GM23338 (cell line): ENCODE measurements at regions not wholly inside any gene's neighbourhood (a gene's known extent, or its start where the extent isn't known, plus 50 kb on each side); places are given as distances from the start of the nearest gene placed in this dataset.

Experiments used
- ATAC-seq: fragments of 200-7000 bp; cut with Tn5 transposase; 3 replicates; pipeline ENCODE4 v1.9.1; 2020
- DNase-seq: peaks from one replicate; pipeline ENCODE4 v3.0.0-alpha.2; 2015; ENCODE audit warnings: low spot score
- H2AFZ ChIP-seq: fragments of 200-600 bp; sonication (generic); 2 replicates; pipeline ENCODE4 v1.8.0; 2016; ENCODE audit warnings: antibody characterized with exemption, mild to moderate bottlenecking, moderate library complexity
- H3F3A ChIP-seq: fragments of 200-600 bp; sonication (generic); replicated peaks from 2 replicates; pipeline ENCODE4 v1.8.0; 2017; ENCODE audit warnings: antibody characterized with exemption, mixed run types, low read depth
- H3K27ac ChIP-seq: fragments of 200-600 bp; sonication (generic); 2 replicates; pipeline ENCODE4 v1.6.1; 2016; ENCODE audit warnings: low read depth
- H3K27me3 ChIP-seq: fragments of 200-600 bp; sonication (generic); 2 replicates; pipeline ENCODE4 v1.8.0; 2016; ENCODE audit warnings: mild to moderate bottlenecking, mixed run types, moderate library complexity; ENCODE audit not compliant: insufficient read depth
- H3K36me3 ChIP-seq: fragments of 200-600 bp; sonication (generic); 2 replicates; pipeline ENCODE4 v1.8.0; 2016; ENCODE audit warnings: mild to moderate bottlenecking; ENCODE audit not compliant: insufficient read depth
- H3K4me1 ChIP-seq: fragments of 200-600 bp; sonication (generic); 2 replicates; pipeline ENCODE4 v1.8.0; 2016; ENCODE audit warnings: mild to moderate bottlenecking, moderate library complexity; ENCODE audit not compliant: insufficient read depth
- H3K4me2 ChIP-seq: fragments of 200-600 bp; sonication (generic); 2 replicates; pipeline ENCODE4 v1.7.1; 2017; ENCODE audit warnings: mixed run types
- H3K4me3 ChIP-seq: fragments of 200-600 bp; sonication (generic); 2 replicates; pipeline ENCODE4 v1.6.1; 2016; ENCODE audit warnings: mixed run types
- H3K79me2 ChIP-seq: fragments of 200-600 bp; sonication (generic); replicated peaks from 2 replicates; pipeline ENCODE4 v1.8.0; 2017; ENCODE audit warnings: mild to moderate bottlenecking; ENCODE audit not compliant: insufficient read depth
- H3K9me2 ChIP-seq: fragments of 200-600 bp; sonication (generic); 2 replicates; pipeline ENCODE4 v1.8.0; 2017; ENCODE audit not compliant: insufficient read depth
- H4K20me1 ChIP-seq: fragments of 200-600 bp; sonication (generic); replicated peaks from 2 replicates; pipeline ENCODE4 v1.8.0; 2017; ENCODE audit warnings: mild to moderate bottlenecking; ENCODE audit not compliant: insufficient read depth
- H3K27ac Mint-ChIP-seq: 2 replicates; pipeline ENCODE4 v1.8.0; 2020; ENCODE audit warnings: inconsistent platforms, mild to moderate bottlenecking, moderate library complexity, mixed read lengths
- H3K27me3 Mint-ChIP-seq: 3 replicates; pipeline ENCODE4 v1.8.0; 2022; ENCODE audit warnings: low read depth, mild to moderate bottlenecking, moderate library complexity, mixed read lengths, inconsistent platforms; ENCODE audit not compliant: insufficient read depth, poor library complexity
- H3K36me3 Mint-ChIP-seq: 3 replicates; pipeline ENCODE4 v1.8.0; 2021; ENCODE audit warnings: low read depth, mild to moderate bottlenecking, inconsistent platforms, moderate library complexity, mixed read lengths
- H3K4me1 Mint-ChIP-seq: 3 replicates; pipeline ENCODE4 v1.8.0; 2020; ENCODE audit warnings: mild to moderate bottlenecking, inconsistent platforms, mixed read lengths
- H3K4me3 Mint-ChIP-seq: 3 replicates; pipeline ENCODE4 v1.8.0; 2021; ENCODE audit warnings: moderate library complexity, mild to moderate bottlenecking, inconsistent platforms, mixed read lengths
- H3K9me3 Mint-ChIP-seq: 3 replicates; pipeline ENCODE4 v1.8.0; 2020; ENCODE audit warnings: moderate library complexity, mild to moderate bottlenecking, inconsistent platforms, mixed read lengths
- EZH2 ChIP-seq: fragments of 200-600 bp; sonication (generic); IDR thresholded peaks from one replicate; pipeline ENCODE4 v1.8.0; 2017; ENCODE audit warnings: antibody characterized with exemption, mild to moderate bottlenecking, low read depth; ENCODE audit not compliant: unreplicated experiment
- EZH2phosphoT487 ChIP-seq: fragments of 200-600 bp; sonication (generic); IDR thresholded peaks from one replicate; pipeline ENCODE4 v1.8.1; 2018; ENCODE audit warnings: antibody characterized with exemption; ENCODE audit not compliant: unreplicated experiment
- NANOG ChIP-seq: IDR thresholded peaks from 2 replicates; pipeline ENCODE4 v1.6.1; 2016; ENCODE audit warnings: antibody characterized with exemption, borderline replicate concordance
- POLR2AphosphoS5 ChIP-seq: IDR thresholded peaks from 2 replicates; pipeline ENCODE4 v1.6.1; 2016; ENCODE audit warnings: antibody characterized with exemption, low read depth
- STAT1 ChIP-seq: IDR thresholded peaks from one replicate; pipeline ENCODE4 v1.6.1; 2016; ENCODE audit warnings: antibody characterized with exemption; ENCODE audit not compliant: unreplicated experiment
- ZNF114 ChIP-seq: fragments of 250-450 bp; sonication (Bioruptor Pico); IDR thresholded peaks from 2 replicates; pipeline ENCODE4 v1.5.0; 2020; ENCODE audit warnings: mild to moderate bottlenecking, moderate library complexity
- ZNF331 ChIP-seq: fragments of 250-450 bp; sonication (Bioruptor Pico); IDR thresholded peaks from 2 replicates; pipeline ENCODE4 v1.5.0; 2020; ENCODE audit warnings: low read depth, mild to moderate bottlenecking, moderate library complexity
- TF ChIP-seq, protein P1 (sequence below): IDR thresholded peaks from 2 replicates; pipeline ENCODE4 v1.6.1; 2016; ENCODE audit warnings: antibody characterized with exemption
- TF ChIP-seq, protein P2 (sequence below): IDR thresholded peaks from one replicate; pipeline ENCODE4 v1.6.1; 2018; ENCODE audit warnings: antibody characterized with exemption; ENCODE audit not compliant: unreplicated experiment
- TF ChIP-seq, protein P3 (sequence below): fragments of 250-450 bp; sonication (Bioruptor Pico); IDR thresholded peaks from 2 replicates; pipeline ENCODE4 v1.5.0; 2020; ENCODE audit warnings: mild to moderate bottlenecking, moderate library complexity

DNA sequence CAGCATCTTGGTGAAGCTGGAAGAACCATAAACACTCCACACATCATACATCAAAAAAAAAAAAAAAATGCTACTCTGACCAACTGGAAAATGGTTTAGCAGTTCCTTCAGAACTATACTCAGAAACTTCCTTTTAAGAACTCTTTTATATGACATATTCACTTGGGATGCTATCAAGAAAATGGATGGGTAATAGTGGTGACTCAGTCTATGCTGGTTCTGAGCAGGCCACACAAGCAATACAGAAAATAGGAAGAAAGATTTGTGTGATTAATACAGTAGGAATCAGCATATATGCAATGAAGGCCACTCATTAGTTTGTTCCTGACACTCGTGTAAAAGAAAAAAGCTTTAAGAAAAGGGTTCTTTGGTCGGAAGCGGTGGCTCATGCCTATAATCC lies 123.5 kb upstream of the FAT4 start:
- peaks cover 3% of the 10 kb centered on the region; the same call in 1 of the 3 replicates for H3K36me3 Mint-ChIP-seq
- Histone ChIP-seq H3F3A (no peaks in the 10 kb centered on the region), H3K4me2 (no peak overlapping the region), H4K20me1 (no peaks in the 10 kb centered on the region), H3K27ac (no peak overlapping the region), H2AFZ (no peak overlapping the region; the same call in 1 of the 2 replicates), H3K4me1 (no peaks in the 10 kb centered on the region), H3K27me3 (no peaks in the 10 kb centered on the region), H3K79me2 (no peaks in the 10 kb centered on the region), H3K4me3 (no peak overlapping the region), H3K36me3 (no peaks in the 10 kb centered on the region), H3K9me2 (no peaks in the 10 kb centered on the region; the same call in none of the 2 replicates)
- no peaks in the 10 kb centered on the region for H3K27me3 Mint-ChIP-seq
- H3K4me1 Mint-ChIP-seq = no peaks in the 10 kb centered on the region
- DNase-seq (no peak), ATAC-seq (no peak)
- no peak overlapping the region for H3K4me3 Mint-ChIP-seq
- no peak overlapping the region for H3K27ac Mint-ChIP-seq
- no peak for TF ChIP-seq EZH2phosphoT487
- peaks cover 4% of the 10 kb centered on the region; the same call in 1 of the 3 replicates for H3K9me3 Mint-ChIP-seq

DNA sequence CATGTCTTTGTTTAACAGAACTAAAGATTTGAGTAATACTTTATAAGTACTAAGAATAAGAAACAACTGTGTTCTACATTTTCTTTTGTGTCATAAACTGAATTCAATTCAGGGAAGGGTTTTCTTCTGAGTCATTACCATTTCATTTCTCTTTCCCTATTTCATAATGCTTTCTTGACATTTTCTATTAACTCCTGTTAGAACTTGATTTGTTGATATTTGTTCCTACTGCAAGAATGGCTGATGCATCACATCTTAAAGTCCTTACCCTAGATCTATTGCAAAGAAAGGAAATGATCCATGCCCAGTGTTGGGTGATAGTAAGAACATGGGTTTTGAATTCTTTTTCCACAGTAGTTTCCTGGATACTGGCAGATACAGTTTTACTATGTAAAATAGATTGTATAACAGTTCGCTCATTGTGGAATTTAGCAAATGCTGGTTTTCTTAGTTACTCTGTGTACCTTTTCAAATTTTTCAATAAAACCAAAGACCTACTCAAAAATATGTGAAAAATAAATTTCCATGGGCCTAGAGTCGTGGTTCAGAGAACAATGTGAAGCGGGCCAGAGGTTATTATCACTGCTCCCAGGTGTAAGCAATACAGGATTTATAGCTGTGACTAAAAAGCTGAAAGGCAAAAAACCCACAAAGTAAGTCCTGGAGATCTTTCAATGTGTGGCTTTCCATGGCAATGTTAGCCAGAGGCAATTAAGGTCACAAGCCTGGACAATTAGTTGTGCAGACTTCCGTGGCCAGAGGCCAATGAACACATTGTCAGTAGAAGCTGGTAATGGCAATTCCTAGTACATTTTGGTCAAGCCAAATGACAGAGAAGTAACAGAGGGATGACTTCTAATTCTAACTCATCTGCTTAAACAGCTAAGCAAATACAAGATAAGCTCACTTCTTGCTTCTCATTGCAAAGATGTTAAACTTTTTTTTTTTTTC lies 127.3 kb upstream of the FAT4 start:
- Histone ChIP-seq H3F3A (no peaks in the 10 kb centered on the region), H3K9me2 (no peaks in the 10 kb centered on the region; the same call in none of the 2 replicates), H4K20me1 (no peaks in the 10 kb centered on the region), H3K27me3 (no peaks in the 10 kb centered on the region), H3K79me2 (no peaks in the 10 kb centered on the region), H2AFZ (no peak overlapping the region), H3K4me2 (no peak overlapping the region), H3K27ac (no peak overlapping the region), H3K4me3 (no peak overlapping the region), H3K36me3 (no peaks in the 10 kb centered on the region), H3K4me1 (no peaks in the 10 kb centered on the region)
- H3K4me3 Mint-ChIP-seq = no peak overlapping the region
- H3K9me3 Mint-ChIP-seq = no peaks in the 10 kb centered on the region; the same call in 2 of the 3 replicates
- H3K4me1 Mint-ChIP-seq = no peaks in the 10 kb centered on the region
- peaks cover 3% of the 10 kb centered on the region; the same call in 1 of the 3 replicates for H3K36me3 Mint-ChIP-seq
- ATAC-seq = no peak
- no peaks in the 10 kb centered on the region for H3K27me3 Mint-ChIP-seq
- DNase-seq = no peak
- no peak overlapping the region for H3K27ac Mint-ChIP-seq
- no peak for TF ChIP-seq ZNF114 (CRISPR knock-in tag)
- TF ChIP-seq EZH2 = no peak
- TF ChIP-seq, protein P1, sequence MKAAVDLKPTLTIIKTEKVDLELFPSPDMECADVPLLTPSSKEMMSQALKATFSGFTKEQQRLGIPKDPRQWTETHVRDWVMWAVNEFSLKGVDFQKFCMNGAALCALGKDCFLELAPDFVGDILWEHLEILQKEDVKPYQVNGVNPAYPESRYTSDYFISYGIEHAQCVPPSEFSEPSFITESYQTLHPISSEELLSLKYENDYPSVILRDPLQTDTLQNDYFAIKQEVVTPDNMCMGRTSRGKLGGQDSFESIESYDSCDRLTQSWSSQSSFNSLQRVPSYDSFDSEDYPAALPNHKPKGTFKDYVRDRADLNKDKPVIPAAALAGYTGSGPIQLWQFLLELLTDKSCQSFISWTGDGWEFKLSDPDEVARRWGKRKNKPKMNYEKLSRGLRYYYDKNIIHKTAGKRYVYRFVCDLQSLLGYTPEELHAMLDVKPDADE = no peak
- TF ChIP-seq, protein P2, sequence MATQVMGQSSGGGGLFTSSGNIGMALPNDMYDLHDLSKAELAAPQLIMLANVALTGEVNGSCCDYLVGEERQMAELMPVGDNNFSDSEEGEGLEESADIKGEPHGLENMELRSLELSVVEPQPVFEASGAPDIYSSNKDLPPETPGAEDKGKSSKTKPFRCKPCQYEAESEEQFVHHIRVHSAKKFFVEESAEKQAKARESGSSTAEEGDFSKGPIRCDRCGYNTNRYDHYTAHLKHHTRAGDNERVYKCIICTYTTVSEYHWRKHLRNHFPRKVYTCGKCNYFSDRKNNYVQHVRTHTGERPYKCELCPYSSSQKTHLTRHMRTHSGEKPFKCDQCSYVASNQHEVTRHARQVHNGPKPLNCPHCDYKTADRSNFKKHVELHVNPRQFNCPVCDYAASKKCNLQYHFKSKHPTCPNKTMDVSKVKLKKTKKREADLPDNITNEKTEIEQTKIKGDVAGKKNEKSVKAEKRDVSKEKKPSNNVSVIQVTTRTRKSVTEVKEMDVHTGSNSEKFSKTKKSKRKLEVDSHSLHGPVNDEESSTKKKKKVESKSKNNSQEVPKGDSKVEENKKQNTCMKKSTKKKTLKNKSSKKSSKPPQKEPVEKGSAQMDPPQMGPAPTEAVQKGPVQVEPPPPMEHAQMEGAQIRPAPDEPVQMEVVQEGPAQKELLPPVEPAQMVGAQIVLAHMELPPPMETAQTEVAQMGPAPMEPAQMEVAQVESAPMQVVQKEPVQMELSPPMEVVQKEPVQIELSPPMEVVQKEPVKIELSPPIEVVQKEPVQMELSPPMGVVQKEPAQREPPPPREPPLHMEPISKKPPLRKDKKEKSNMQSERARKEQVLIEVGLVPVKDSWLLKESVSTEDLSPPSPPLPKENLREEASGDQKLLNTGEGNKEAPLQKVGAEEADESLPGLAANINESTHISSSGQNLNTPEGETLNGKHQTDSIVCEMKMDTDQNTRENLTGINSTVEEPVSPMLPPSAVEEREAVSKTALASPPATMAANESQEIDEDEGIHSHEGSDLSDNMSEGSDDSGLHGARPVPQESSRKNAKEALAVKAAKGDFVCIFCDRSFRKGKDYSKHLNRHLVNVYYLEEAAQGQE = no peak
- no peak for TF ChIP-seq POLR2AphosphoS5
- TF ChIP-seq STAT1 = no peak
- TF ChIP-seq NANOG = no peak
- no peak for TF ChIP-seq ZNF331
- TF ChIP-seq, protein P3, sequence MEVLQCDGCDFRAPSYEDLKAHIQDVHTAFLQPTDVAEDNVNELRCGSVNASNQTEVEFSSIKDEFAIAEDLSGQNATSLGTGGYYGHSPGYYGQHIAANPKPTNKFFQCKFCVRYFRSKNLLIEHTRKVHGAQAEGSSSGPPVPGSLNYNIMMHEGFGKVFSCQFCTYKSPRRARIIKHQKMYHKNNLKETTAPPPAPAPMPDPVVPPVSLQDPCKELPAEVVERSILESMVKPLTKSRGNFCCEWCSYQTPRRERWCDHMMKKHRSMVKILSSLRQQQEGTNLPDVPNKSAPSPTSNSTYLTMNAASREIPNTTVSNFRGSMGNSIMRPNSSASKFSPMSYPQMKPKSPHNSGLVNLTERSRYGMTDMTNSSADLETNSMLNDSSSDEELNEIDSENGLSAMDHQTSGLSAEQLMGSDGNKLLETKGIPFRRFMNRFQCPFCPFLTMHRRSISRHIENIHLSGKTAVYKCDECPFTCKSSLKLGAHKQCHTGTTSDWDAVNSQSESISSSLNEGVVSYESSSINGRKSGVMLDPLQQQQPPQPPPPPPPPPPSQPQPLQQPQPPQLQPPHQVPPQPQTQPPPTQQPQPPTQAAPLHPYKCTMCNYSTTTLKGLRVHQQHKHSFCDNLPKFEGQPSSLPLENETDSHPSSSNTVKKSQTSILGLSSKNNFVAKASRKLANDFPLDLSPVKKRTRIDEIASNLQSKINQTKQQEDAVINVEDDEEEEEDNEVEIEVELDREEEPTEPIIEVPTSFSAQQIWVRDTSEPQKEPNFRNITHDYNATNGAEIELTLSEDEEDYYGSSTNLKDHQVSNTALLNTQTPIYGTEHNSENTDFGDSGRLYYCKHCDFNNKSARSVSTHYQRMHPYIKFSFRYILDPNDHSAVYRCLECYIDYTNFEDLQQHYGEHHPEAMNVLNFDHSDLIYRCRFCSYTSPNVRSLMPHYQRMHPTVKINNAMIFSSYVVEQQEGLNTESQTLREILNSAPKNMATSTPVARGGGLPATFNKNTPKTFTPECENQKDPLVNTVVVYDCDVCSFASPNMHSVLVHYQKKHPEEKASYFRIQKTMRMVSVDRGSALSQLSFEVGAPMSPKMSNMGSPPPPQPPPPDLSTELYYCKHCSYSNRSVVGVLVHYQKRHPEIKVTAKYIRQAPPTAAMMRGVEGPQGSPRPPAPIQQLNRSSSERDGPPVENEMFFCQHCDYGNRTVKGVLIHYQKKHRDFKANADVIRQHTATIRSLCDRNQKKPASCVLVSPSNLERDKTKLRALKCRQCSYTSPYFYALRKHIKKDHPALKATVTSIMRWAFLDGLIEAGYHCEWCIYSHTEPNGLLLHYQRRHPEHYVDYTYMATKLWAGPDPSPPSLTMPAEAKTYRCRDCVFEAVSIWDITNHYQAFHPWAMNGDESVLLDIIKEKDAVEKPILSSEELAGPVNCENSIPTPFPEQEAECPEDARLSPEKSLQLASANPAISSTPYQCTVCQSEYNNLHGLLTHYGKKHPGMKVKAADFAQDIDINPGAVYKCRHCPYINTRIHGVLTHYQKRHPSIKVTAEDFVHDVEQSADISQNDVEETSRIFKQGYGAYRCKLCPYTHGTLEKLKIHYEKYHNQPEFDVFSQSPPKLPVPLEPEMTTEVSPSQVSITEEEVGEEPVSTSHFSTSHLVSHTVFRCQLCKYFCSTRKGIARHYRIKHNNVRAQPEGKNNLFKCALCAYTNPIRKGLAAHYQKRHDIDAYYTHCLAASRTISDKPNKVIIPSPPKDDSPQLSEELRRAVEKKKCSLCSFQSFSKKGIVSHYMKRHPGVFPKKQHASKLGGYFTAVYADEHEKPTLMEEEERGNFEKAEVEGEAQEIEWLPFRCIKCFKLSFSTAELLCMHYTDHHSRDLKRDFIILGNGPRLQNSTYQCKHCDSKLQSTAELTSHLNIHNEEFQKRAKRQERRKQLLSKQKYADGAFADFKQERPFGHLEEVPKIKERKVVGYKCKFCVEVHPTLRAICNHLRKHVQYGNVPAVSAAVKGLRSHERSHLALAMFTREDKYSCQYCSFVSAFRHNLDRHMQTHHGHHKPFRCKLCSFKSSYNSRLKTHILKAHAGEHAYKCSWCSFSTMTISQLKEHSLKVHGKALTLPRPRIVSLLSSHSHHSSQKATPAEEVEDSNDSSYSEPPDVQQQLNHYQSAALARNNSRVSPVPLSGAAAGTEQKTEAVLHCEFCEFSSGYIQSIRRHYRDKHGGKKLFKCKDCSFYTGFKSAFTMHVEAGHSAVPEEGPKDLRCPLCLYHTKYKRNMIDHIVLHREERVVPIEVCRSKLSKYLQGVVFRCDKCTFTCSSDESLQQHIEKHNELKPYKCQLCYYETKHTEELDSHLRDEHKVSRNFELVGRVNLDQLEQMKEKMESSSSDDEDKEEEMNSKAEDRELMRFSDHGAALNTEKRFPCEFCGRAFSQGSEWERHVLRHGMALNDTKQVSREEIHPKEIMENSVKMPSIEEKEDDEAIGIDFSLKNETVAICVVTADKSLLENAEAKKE (CRISPR knock-in tag) = no peak
- TF ChIP-seq EZH2phosphoT487 = no peak
